C4-2B (cell line): ENCODE measurements at regions not wholly inside any gene's neighbourhood (a gene's known extent, or its start where the extent isn't known, plus 50 kb on each side); places are given as distances from the start of the nearest gene placed in this dataset.

ENCODE experiments used
- H3K27ac ChIP-seq: fragments of 450-650 bp; 2 replicates; pipeline ENCODE4 v1.5.1; 2017
- ZFX ChIP-seq: fragments of 450-650 bp; IDR thresholded peaks from 2 replicates; pipeline ENCODE4 v1.6.1; 2017
- TF ChIP-seq, protein P1 (sequence below): fragments of 450-650 bp; conservative IDR thresholded peaks from 2 replicates; pipeline ENCODE4 v1.5.1; 2017; ENCODE audit warnings: mild to moderate bottlenecking

DNA sequence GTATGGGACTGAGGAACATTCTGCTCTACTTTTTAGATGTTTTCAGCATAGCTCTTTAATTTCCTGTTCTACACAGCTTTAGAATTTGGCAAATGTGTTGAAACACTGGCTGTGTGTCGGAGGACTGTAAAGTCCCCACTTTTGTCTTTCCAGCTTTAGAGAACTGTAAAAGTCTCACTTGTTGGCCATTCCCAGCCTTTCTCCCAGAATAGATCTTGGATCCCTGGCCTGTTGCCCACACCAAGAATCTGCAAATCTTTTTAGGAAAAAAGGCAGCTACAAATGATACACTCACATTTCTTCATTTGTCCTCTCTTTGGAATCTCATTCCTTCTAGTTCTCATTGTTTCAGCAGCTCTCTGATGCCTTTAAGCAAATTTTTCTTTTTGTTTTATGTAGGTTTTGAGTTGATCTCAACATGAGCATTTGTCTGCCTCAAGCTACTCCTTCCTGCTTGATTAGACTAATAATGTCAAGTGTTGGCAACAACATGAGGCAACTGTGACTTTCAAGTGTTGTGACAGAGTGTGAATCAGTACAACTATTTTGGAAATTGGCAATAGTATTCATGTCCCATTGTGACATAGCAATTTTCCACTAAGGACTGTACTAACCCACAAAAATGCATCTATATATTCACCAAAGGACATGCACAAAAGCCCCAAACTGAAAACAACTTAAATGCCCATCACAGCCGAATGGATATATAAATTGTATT is 610.8 kb downstream of the EPHA4 start:
- no peak for TF ChIP-seq ZFX
- TF ChIP-seq, protein P1, sequence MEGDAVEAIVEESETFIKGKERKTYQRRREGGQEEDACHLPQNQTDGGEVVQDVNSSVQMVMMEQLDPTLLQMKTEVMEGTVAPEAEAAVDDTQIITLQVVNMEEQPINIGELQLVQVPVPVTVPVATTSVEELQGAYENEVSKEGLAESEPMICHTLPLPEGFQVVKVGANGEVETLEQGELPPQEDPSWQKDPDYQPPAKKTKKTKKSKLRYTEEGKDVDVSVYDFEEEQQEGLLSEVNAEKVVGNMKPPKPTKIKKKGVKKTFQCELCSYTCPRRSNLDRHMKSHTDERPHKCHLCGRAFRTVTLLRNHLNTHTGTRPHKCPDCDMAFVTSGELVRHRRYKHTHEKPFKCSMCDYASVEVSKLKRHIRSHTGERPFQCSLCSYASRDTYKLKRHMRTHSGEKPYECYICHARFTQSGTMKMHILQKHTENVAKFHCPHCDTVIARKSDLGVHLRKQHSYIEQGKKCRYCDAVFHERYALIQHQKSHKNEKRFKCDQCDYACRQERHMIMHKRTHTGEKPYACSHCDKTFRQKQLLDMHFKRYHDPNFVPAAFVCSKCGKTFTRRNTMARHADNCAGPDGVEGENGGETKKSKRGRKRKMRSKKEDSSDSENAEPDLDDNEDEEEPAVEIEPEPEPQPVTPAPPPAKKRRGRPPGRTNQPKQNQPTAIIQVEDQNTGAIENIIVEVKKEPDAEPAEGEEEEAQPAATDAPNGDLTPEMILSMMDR: no peak
- no peak overlapping the region for H3K27ac ChIP-seq

DNA sequence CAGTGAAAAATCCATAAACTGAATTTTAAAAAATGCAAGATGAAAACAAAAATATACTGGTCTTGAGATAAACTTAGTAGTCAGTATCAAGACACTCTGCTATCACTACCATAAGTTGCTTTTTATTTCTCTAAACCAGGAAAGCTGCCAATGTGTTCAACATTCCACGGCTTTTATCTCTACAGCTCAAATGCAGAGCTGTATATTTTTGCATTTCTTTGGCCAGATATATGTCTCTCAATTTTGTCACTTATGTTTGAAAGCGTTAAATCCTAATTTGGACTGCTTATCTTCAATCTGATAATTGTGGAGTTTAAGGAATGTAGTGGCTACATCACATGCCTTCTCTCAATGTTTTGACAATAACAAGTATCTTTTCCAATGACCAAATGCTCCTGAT is 609.5 kb downstream of the EPHA4 start:
- TF ChIP-seq ZFX: no peak
- TF ChIP-seq, protein P1: no peak
- H3K27ac ChIP-seq: no peak overlapping the region

DNA sequence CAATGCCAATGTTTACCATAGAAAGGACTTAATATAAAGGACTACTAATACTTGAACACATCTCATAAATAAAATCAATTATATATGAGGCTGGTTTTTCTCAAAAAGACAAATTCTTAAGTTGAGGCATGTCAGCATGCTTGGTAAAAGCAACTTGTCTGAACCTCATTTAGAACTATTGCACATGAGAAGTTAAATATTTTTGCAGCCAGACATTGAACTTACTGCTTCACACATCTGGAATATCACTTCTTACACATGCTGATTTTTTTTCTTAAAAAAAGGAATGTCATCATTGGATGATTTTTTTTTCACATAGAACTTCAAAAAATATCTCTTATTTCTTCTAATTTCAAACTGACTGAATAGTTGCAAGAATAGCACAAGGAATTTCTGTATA is 609.0 kb downstream of the EPHA4 start:
- no peak for TF ChIP-seq ZFX
- TF ChIP-seq, protein P1: no peak
- no peak overlapping the region for H3K27ac ChIP-seq

DNA sequence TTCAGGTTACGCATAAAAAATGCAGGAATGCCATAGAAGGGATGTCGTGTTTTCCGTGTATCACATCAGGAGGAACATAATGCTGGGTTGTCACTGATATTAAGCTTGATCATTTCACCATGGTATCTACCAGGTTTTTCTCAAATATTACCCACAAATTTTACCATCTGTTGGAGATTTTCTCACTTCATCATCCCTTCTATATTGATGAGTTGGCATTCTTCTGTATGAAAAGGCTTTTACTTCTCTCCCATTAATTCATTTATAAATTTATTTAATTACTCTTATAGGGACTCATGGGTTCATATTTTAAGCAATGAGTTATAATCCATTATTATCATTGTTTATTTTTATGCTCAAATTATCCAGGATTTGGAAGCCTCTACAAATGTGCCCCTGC is 608.2 kb downstream of the EPHA4 start:
- H3K27ac ChIP-seq: no peak overlapping the region
- no peak for TF ChIP-seq ZFX
- TF ChIP-seq, protein P1: no peak

DNA sequence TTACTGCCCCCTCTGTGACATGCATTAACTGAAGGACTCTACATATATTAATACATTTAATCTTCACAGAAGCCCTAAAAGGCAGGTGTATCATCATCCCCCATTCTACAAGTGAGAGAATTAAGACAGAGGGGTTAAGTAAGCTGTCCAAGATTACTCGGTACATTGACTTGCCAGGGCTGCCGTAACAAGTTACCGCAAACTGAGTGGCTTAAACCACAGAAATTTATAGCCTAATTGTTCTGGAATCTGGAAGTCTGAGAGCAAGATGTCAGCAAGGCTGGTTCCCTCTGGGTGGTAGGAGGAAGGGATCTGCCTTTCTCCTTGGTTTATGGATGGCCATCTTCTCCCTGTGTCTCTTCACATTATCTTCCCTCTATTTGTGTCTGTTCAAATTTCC is 605.5 kb downstream of the EPHA4 start:
- H3K27ac ChIP-seq: no peak overlapping the region
- no peak for TF ChIP-seq ZFX
- TF ChIP-seq, protein P1: no peak

DNA sequence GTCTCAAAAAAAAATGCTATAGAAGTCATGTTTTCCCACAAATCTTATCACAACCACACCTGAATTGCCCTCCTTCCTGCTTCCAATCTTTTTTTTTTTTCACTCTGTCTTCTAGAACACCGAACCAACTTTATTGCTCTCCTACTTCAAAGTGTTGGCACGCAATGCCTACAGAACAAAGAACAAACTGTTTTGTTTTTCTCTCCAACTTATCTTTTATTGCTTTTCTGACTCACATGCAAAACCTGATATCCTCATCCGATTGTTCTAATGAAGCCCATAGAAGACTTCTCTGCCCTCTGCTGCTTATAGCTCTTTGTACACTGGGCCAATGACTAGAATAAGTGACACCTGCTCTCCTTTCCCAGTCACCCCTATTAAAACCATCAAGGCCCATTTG is 602.8 kb downstream of the EPHA4 start:
- H3K27ac ChIP-seq: no peak overlapping the region
- TF ChIP-seq ZFX: no peak
- TF ChIP-seq, protein P1: no peak

DNA sequence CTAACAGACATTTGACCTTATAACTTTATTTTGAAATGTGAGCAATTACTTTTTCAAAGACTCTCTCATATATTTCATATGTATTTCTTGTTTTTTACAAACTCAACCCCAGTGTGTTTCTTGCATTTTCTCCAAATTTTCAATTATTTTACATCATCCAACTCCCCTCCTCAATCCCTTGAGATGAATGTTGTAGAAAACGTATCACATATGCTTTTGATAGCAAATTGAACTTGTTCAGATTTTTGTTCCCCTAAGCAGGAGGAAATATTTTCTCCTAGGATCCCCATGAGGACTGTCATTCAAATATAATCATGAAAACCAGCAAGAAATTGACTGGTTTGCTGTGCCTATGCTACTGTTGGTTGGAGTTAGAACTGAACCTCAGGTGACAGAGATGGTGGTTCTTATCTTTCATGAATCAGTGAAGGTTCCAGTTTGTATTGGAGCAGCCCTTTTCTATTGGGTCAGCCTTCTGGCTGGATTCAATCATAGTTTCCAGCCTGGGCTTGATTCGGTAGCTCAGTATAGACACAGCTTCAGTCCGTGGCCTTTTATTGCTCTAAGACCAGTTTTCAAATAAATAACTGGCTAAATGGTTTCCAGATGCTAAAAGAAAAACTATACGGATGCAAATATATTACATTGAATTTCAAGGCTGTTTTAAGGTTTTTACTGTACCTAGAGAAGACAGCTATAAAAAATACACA is 591.0 kb downstream of the EPHA4 start:
- TF ChIP-seq ZFX: no peak
- TF ChIP-seq, protein P1: no peak
- no peak overlapping the region for H3K27ac ChIP-seq
